Ovary (tissue), 3 donors: ENCODE measurements at regions not wholly inside any gene's neighbourhood (a gene's known extent, or its start where the extent isn't known, plus 50 kb on each side); places are given as distances from the start of the nearest gene placed in this dataset.

ENCODE experiments used
- EP300 ChIP-seq: sonication (generic); formaldehyde crosslinking; IDR thresholded peaks from one replicate; pipeline ENCODE4 v1.6.1; 2017; ENCODE audit warnings: antibody characterized with exemption
- POLR2A ChIP-seq: fragments of 450-650 bp; IDR thresholded peaks from one replicate; pipeline ENCODE4 v1.6.1; 2017; ENCODE audit warnings: antibody characterized with exemption, mild to moderate bottlenecking, moderate library complexity
- TF ChIP-seq, protein P1 (sequence below), 3 donors: fragments of 450-650 bp in 2 of 3; fragments of 200-600 bp in 1 of 3; IDR thresholded peaks; one replicate each; pipeline versions ENCODE4 v1.5.1 to v1.8.0; 2016 to 2022; ENCODE audit warnings: antibody characterized with exemption in 3 of 3, mild to moderate bottlenecking in 1 of 3
- donor health status: DM: no; HTN: no; CAD: no.

DNA sequence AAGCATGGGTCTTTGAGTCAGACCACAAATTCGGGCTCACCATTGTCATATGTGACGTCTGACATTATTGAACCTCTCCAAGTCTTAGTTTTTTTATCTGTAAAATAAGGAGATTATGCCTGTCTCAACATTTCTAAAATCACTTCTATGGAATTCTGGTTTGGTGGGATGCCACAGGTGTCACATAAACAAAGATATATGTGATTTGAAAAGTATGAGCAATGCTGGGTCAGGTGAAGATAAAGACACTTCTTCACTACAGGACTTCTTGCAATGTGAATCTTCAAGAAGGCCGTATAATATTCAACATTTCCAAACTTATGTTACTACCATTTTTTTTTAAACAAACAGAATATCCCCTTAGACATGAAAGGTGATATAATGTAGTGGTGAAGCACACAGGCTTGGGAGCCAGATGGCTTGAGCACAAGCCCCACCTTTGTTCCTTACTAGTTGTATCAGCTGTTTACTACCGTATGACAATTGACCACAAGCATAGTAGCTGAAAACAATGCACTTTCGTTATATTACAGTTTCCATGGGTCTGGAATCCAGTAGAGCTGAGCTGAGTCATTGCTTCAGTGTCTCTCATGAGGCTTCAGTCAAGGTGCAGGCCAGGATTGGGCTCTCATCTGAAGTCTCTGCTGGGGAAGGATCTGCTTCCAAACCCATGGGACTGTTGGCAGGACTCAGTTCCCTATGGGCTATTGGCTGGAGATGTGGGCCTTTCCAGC, 87.7 kb downstream of the UTP18 start:
- TF ChIP-seq EP300, result no peak
- TF ChIP-seq POLR2A, result no peak
- TF ChIP-seq, protein P1, sequence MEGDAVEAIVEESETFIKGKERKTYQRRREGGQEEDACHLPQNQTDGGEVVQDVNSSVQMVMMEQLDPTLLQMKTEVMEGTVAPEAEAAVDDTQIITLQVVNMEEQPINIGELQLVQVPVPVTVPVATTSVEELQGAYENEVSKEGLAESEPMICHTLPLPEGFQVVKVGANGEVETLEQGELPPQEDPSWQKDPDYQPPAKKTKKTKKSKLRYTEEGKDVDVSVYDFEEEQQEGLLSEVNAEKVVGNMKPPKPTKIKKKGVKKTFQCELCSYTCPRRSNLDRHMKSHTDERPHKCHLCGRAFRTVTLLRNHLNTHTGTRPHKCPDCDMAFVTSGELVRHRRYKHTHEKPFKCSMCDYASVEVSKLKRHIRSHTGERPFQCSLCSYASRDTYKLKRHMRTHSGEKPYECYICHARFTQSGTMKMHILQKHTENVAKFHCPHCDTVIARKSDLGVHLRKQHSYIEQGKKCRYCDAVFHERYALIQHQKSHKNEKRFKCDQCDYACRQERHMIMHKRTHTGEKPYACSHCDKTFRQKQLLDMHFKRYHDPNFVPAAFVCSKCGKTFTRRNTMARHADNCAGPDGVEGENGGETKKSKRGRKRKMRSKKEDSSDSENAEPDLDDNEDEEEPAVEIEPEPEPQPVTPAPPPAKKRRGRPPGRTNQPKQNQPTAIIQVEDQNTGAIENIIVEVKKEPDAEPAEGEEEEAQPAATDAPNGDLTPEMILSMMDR (IDR thresholded peaks at IDR 0.05), result no peak
